H7 (cell line): ENCODE measurements at regions not wholly inside any gene's neighbourhood (a gene's known extent, or its start where the extent isn't known, plus 50 kb on each side); places are given as distances from the start of the nearest gene placed in this dataset.
"Not testable (repeated sequence)": the region's sequence is repeated elsewhere in the genome, so short reads cannot be mapped to it uniquely, and the experiment has no call there.

Source experiments
- DNase-seq: peaks from one replicate; pipeline ENCODE4 v3.0.0; 2012
- H3K27me3 ChIP-seq: 2 replicates; pipeline ENCODE4 v1.6.0; 2011; ENCODE audit warnings: mild to moderate bottlenecking, low read length; ENCODE audit not compliant: control insufficient read depth, insufficient read depth
- H3K36me3 ChIP-seq: replicated peaks from 2 replicates; pipeline ENCODE4 v1.5.1; 2011; ENCODE audit warnings: low read length; ENCODE audit not compliant: control insufficient read depth, insufficient read depth
- H3K4me3 ChIP-seq: 2 replicates; pipeline ENCODE4 v1.5.1; 2011; ENCODE audit warnings: low read depth, mild to moderate bottlenecking, control low read depth, low read length, moderate library complexity; ENCODE audit not compliant: insufficient read depth

GRCh38 chr10:6995341-6995740, 415.3 kb upstream of the PRKCQ start:
- no peak for DNase-seq
- Histone ChIP-seq H3K4me3 (no peak overlapping the region), H3K36me3 (no peaks in the 10 kb centered on the region), H3K27me3 (no peaks in the 10 kb centered on the region)

GRCh38 chr10:6990891-6991290, 410.8 kb upstream of the PRKCQ start:
- no peaks in the 10 kb centered on the region for H3K36me3 ChIP-seq
- H3K27me3 ChIP-seq = no peaks in the 10 kb centered on the region
- no peak overlapping the region for H3K4me3 ChIP-seq

GRCh38 chr10:6988654-6989053, 408.6 kb upstream of the PRKCQ start:
- Histone ChIP-seq H3K27me3 (no peaks in the 10 kb centered on the region), H3K4me3 (no peak overlapping the region), H3K36me3 (no peaks in the 10 kb centered on the region)
- DNase-seq = no peak

More at GRCh38 chr10:6990891-6991290, 410.8 kb upstream of the PRKCQ start:
- DNase-seq = no peak

- DNase-seq = no peak
- no peak overlapping the region for H3K4me3 ChIP-seq
- no peaks in the 10 kb centered on the region for H3K27me3 ChIP-seq
- H3K36me3 ChIP-seq = no peaks in the 10 kb centered on the region
Observed at GRCh38 chr10:6987536-6987945, 407.5 kb upstream of the PRKCQ start.

- no peak overlapping the region for H3K4me3 ChIP-seq
- DNase-seq = no peak
- H3K36me3 ChIP-seq = no peaks in the 10 kb centered on the region
- H3K27me3 ChIP-seq = no peaks in the 10 kb centered on the region
Observed at GRCh38 chr10:6986927-6987326, 406.9 kb upstream of the PRKCQ start.

GRCh38 chr10:6985644-6986043, 405.6 kb upstream of the PRKCQ start:
- no peaks in the 10 kb centered on the region for H3K36me3 ChIP-seq
- H3K27me3 ChIP-seq = no peaks in the 10 kb centered on the region
- DNase-seq = no peak
- H3K4me3 ChIP-seq = no peak overlapping the region

- no peak overlapping the region for H3K4me3 ChIP-seq
- H3K27me3 ChIP-seq = no peaks in the 10 kb centered on the region
- no peak for DNase-seq
- H3K36me3 ChIP-seq = no peaks in the 10 kb centered on the region
Observed at GRCh38 chr10:6984971-6985370, 404.9 kb upstream of the PRKCQ start.

- H3K27me3 ChIP-seq, H3K36me3 ChIP-seq, DNase-seq, H3K4me3 ChIP-seq: not testable (repeated sequence)
Observed at GRCh38 chr10:6984016-6984415, 403.9 kb upstream of the PRKCQ start.

GRCh38 chr10:6980353-6980752, 400.3 kb upstream of the PRKCQ start:
- Histone ChIP-seq H3K4me3 (no peak overlapping the region), H3K27me3 (no peaks in the 10 kb centered on the region), H3K36me3 (no peaks in the 10 kb centered on the region)
- no peak for DNase-seq

- Histone ChIP-seq H3K4me3 (no peak overlapping the region), H3K27me3 (no peaks in the 10 kb centered on the region), H3K36me3 (no peaks in the 10 kb centered on the region)
- DNase-seq = no peak
Observed at GRCh38 chr10:6979371-6979770, 399.3 kb upstream of the PRKCQ start.

GRCh38 chr10:6978187-6978627, 398.1 kb upstream of the PRKCQ start:
- no peak for DNase-seq
- Histone ChIP-seq H3K4me3 (no peak overlapping the region), H3K36me3 (no peaks in the 10 kb centered on the region), H3K27me3 (no peaks in the 10 kb centered on the region)

- DNase-seq = no peak
- H3K27me3 ChIP-seq = no peaks in the 10 kb centered on the region
- H3K4me3 ChIP-seq = no peak overlapping the region
- no peaks in the 10 kb centered on the region for H3K36me3 ChIP-seq
Observed at GRCh38 chr10:6977398-6978186, 397.5 kb upstream of the PRKCQ start.

- Histone ChIP-seq H3K36me3 (no peaks in the 10 kb centered on the region), H3K4me3 (no peak overlapping the region), H3K27me3 (no peaks in the 10 kb centered on the region)
- DNase-seq = no peak
Observed at GRCh38 chr10:6973899-6974298, 393.8 kb upstream of the PRKCQ start.

GRCh38 chr10:6972226-6972625, 392.1 kb upstream of the PRKCQ start:
- DNase-seq = no peak
- Histone ChIP-seq H3K36me3 (no peaks in the 10 kb centered on the region), H3K27me3 (no peaks in the 10 kb centered on the region), H3K4me3 (no peak overlapping the region)

GRCh38 chr10:6969659-6970058, 389.6 kb upstream of the PRKCQ start:
- H3K36me3 ChIP-seq = no peaks in the 10 kb centered on the region
- no peak for DNase-seq
- H3K27me3 ChIP-seq = no peaks in the 10 kb centered on the region
- no peak overlapping the region for H3K4me3 ChIP-seq

- Histone ChIP-seq H3K36me3 (no peaks in the 10 kb centered on the region), H3K27me3 (no peaks in the 10 kb centered on the region), H3K4me3 (no peak overlapping the region)
- no peak for DNase-seq
Observed at GRCh38 chr10:6964543-6964942, 384.5 kb upstream of the PRKCQ start.
